ENCODE measurements at regions not wholly inside any gene's neighbourhood (a gene's known extent, or its start where the extent isn't known, plus 50 kb on each side); places are given as distances from the start of the nearest gene placed in this dataset.

GRCh38 chr7:86477343-86477935, 166.3 kb upstream of the GRM3 start:
- Histone ChIP-seq H3K4me1 (ENCODE audit: insufficient read depth, low read length) (no peaks in the 10 kb centered on the region), H3K9me3 (ENCODE audit: low read length) (no peaks in the 10 kb centered on the region), H3K4me3 (ENCODE audit: low read length) (no peak overlapping the region), H3K36me3 (ENCODE audit: insufficient read depth, low read length) (no peaks in the 10 kb centered on the region), H3K27me3 (ENCODE audit: insufficient read depth, low read length, poor library complexity, severe bottlenecking) (no peaks in the 10 kb centered on the region), H3K27ac (ENCODE audit: low read depth, low read length) (no peak overlapping the region)
- no peak overlapping the region for H3K27ac Mint-ChIP-seq
- no peak overlapping the region for H3K4me3 Mint-ChIP-seq
- H3K36me3 Mint-ChIP-seq, result no peaks in the 10 kb centered on the region
- CTCF ChIA-PET, result no interaction called here
- no peak for DNase-seq
- peaks cover 0 to 7% (median 2%) of the 10 kb centered on the region in 5 donors for H3K9me3 Mint-ChIP-seq
- POLR2A ChIA-PET, result no interaction called here
- no peaks in the 10 kb centered on the region for H3K27me3 Mint-ChIP-seq
- no peaks in the 10 kb centered on the region for H3K4me1 Mint-ChIP-seq

GRCh38 chr7:86470763-86471162, 172.9 kb upstream of the GRM3 start:
- DNase-seq, result no peak
- no peak overlapping the region for H3K4me3 ChIP-seq (ENCODE audit: low read length)
- no peaks in the 10 kb centered on the region for H3K4me1 ChIP-seq (ENCODE audit: insufficient read depth, low read length)
- Mint-ChIP-seq H3K9me3 (peaks cover 0 to 7% (median 0%) of the 10 kb centered on the region in 5 donors), H3K4me3 (no peak overlapping the region), H3K27me3 (no peaks in the 10 kb centered on the region), H3K27ac (no peak overlapping the region), H3K36me3 (no peaks in the 10 kb centered on the region), H3K4me1 (no peaks in the 10 kb centered on the region)
- H3K36me3 ChIP-seq (ENCODE audit: insufficient read depth, low read length), result no peaks in the 10 kb centered on the region
- no peaks in the 10 kb centered on the region for H3K9me3 ChIP-seq (ENCODE audit: low read length)
- H3K27me3 ChIP-seq (ENCODE audit: insufficient read depth, low read length, poor library complexity, severe bottlenecking), result no peaks in the 10 kb centered on the region
- CTCF ChIA-PET, result interaction anchor here (1.4 kb wide), 1 partner anchor 18 kb away, joined by 4 read pairs; no protein-coding TSS in a partner anchor
- POLR2A ChIA-PET, result no interaction called here
- no peak overlapping the region for H3K27ac ChIP-seq (ENCODE audit: low read depth, low read length)

GRCh38 chr7:86469680-86470295, 173.9 kb upstream of the GRM3 start:
- Mint-ChIP-seq H3K36me3 (no peaks in the 10 kb centered on the region), H3K4me1 (no peaks in the 10 kb centered on the region), H3K27ac (no peak overlapping the region), H3K9me3 (peaks cover 0 to 10% (median 0%) of the 10 kb centered on the region in 5 donors), H3K4me3 (no peak overlapping the region), H3K27me3 (no peaks in the 10 kb centered on the region)
- Histone ChIP-seq H3K27me3 (ENCODE audit: insufficient read depth, low read length, poor library complexity, severe bottlenecking) (no peaks in the 10 kb centered on the region), H3K27ac (ENCODE audit: low read depth, low read length) (no peak overlapping the region), H3K4me3 (ENCODE audit: low read length) (no peak overlapping the region), H3K9me3 (ENCODE audit: low read length) (no peaks in the 10 kb centered on the region), H3K4me1 (ENCODE audit: insufficient read depth, low read length) (no peaks in the 10 kb centered on the region), H3K36me3 (ENCODE audit: insufficient read depth, low read length) (no peaks in the 10 kb centered on the region)
- DNase-seq, result no peak
- POLR2A ChIA-PET, result no interaction called here
- CTCF ChIA-PET, result no interaction called here

GRCh38 chr7:86454753-86455152, 189.0 kb upstream of the GRM3 start:
- POLR2A ChIA-PET, result no interaction called here
- Mint-ChIP-seq H3K4me1 (no peaks in the 10 kb centered on the region), H3K36me3 (no peaks in the 10 kb centered on the region), H3K27ac (no peak overlapping the region), H3K27me3 (no peaks in the 10 kb centered on the region), H3K9me3 (peaks cover 0 to 1% (median 0%) of the 10 kb centered on the region in 5 donors), H3K4me3 (no peak overlapping the region)
- Histone ChIP-seq H3K36me3 (ENCODE audit: insufficient read depth, low read length) (no peaks in the 10 kb centered on the region), H3K4me1 (ENCODE audit: insufficient read depth, low read length) (no peaks in the 10 kb centered on the region), H3K4me3 (ENCODE audit: low read length) (no peak overlapping the region), H3K27me3 (ENCODE audit: insufficient read depth, low read length, poor library complexity, severe bottlenecking) (no peaks in the 10 kb centered on the region), H3K9me3 (ENCODE audit: low read length) (no peaks in the 10 kb centered on the region), H3K27ac (ENCODE audit: low read depth, low read length) (no peak overlapping the region)
- no peak for DNase-seq
- CTCF ChIA-PET, result no interaction called here

- no peak overlapping the region for H3K27ac Mint-ChIP-seq
- Histone ChIP-seq H3K4me3 (ENCODE audit: low read length) (no peak overlapping the region), H3K36me3 (ENCODE audit: insufficient read depth, low read length) (no peaks in the 10 kb centered on the region), H3K27me3 (ENCODE audit: insufficient read depth, low read length, poor library complexity, severe bottlenecking) (no peaks in the 10 kb centered on the region), H3K4me1 (ENCODE audit: insufficient read depth, low read length) (no peaks in the 10 kb centered on the region), H3K27ac (ENCODE audit: low read depth, low read length) (no peak overlapping the region), H3K9me3 (ENCODE audit: low read length) (no peaks in the 10 kb centered on the region)
- no peak overlapping the region for H3K4me3 Mint-ChIP-seq
- H3K36me3 Mint-ChIP-seq, result no peaks in the 10 kb centered on the region
- ChIA-PET POLR2A (no interaction called here), CTCF (interaction anchor here (1.6 kb wide), 1 partner anchor 18 kb away, joined by 4 read pairs; no protein-coding TSS in a partner anchor)
- DNase-seq, result no peak
- H3K4me1 Mint-ChIP-seq, result no peaks in the 10 kb centered on the region
- H3K9me3 Mint-ChIP-seq, result peaks cover 0 to 3% (median 0%) of the 10 kb centered on the region in 5 donors
- no peaks in the 10 kb centered on the region for H3K27me3 Mint-ChIP-seq
Observed at GRCh38 chr7:86453454-86453853, 190.3 kb upstream of the GRM3 start.

DNA sequence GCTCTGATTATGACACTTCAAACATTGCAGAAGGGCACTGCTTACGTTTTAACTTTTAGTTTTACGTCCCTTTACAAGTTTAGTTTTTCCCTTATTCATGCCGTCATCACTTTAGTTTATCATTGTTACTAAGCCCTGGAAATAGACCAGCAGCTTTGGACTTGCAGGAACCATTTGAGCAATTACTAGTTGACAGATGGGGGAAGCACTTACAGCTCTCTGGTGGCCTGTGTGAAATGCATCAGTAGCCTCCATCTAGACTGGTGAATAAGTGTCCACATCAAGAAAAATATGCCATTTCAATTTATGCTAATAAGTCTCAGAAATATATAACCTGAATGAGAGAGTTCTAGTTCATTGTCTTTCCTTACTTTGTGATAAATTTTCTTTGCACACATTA, 194.9 kb upstream of the GRM3 start:
- POLR2A ChIA-PET, result no interaction called here
- Histone ChIP-seq H3K36me3 (ENCODE audit: insufficient read depth, low read length) (no peaks in the 10 kb centered on the region), H3K9me3 (ENCODE audit: low read length) (no peaks in the 10 kb centered on the region), H3K4me1 (ENCODE audit: insufficient read depth, low read length) (no peaks in the 10 kb centered on the region), H3K4me3 (ENCODE audit: low read length) (no peak overlapping the region), H3K27ac (ENCODE audit: low read depth, low read length) (no peak overlapping the region), H3K27me3 (ENCODE audit: insufficient read depth, low read length, poor library complexity, severe bottlenecking) (no peaks in the 10 kb centered on the region)
- Mint-ChIP-seq H3K27ac (no peak overlapping the region), H3K27me3 (no peaks in the 10 kb centered on the region), H3K9me3 (peaks cover 0 to 10% (median 3%) of the 10 kb centered on the region in 5 donors), H3K4me3 (no peak overlapping the region), H3K4me1 (no peaks in the 10 kb centered on the region), H3K36me3 (no peaks in the 10 kb centered on the region)
- DNase-seq, result no peak
- CTCF ChIA-PET, result no interaction called here

DNA sequence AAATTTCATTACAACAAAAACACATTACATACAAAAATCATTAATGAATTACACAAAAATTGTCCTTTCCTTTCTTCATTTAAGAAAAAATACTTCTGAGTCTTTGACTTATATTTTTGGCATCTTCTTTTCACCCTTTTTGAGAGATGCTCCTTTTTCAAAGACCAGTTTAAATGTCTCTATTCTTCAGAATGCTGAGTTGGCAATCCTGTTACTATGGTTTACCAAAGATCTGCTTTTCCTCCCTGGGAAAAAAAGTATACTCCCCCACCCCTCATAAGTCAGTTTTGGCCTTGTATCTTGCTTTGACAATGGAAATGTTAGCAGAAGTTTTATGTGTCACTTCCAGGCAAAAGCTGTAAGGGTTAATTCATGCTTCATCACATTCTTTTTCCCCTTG, 198.4 kb upstream of the GRM3 start:
- H3K9me3 Mint-ChIP-seq, result peaks cover 2 to 10% (median 5%) of the 10 kb centered on the region in 5 donors
- Histone ChIP-seq H3K36me3 (ENCODE audit: insufficient read depth, low read length) (no peaks in the 10 kb centered on the region), H3K9me3 (ENCODE audit: low read length) (no peaks in the 10 kb centered on the region), H3K27ac (ENCODE audit: low read depth, low read length) (no peak overlapping the region), H3K27me3 (ENCODE audit: insufficient read depth, low read length, poor library complexity, severe bottlenecking) (no peaks in the 10 kb centered on the region), H3K4me3 (ENCODE audit: low read length) (no peak overlapping the region), H3K4me1 (ENCODE audit: insufficient read depth, low read length) (no peaks in the 10 kb centered on the region)
- H3K36me3 Mint-ChIP-seq, result no peaks in the 10 kb centered on the region
- CTCF ChIA-PET, result no interaction called here
- no peak overlapping the region for H3K27ac Mint-ChIP-seq
- POLR2A ChIA-PET, result no interaction called here
- no peak for DNase-seq
- H3K27me3 Mint-ChIP-seq, result no peaks in the 10 kb centered on the region
- no peaks in the 10 kb centered on the region for H3K4me1 Mint-ChIP-seq
- H3K4me3 Mint-ChIP-seq, result no peak overlapping the region

GRCh38 chr7:86444245-86444644, 199.5 kb upstream of the GRM3 start:
- ChIA-PET POLR2A (no interaction called here), CTCF (no interaction called here)
- no peak overlapping the region for H3K27ac Mint-ChIP-seq

More at GRCh38 chr7:86444245-86444644, 199.5 kb upstream of the GRM3 start:
- Histone ChIP-seq H3K27ac (ENCODE audit: low read depth, low read length) (no peak overlapping the region), H3K36me3 (ENCODE audit: insufficient read depth, low read length) (no peaks in the 10 kb centered on the region), H3K9me3 (ENCODE audit: low read length) (no peaks in the 10 kb centered on the region), H3K27me3 (ENCODE audit: insufficient read depth, low read length, poor library complexity, severe bottlenecking) (no peaks in the 10 kb centered on the region), H3K4me1 (ENCODE audit: insufficient read depth, low read length) (no peaks in the 10 kb centered on the region), H3K4me3 (ENCODE audit: low read length) (no peak overlapping the region)
- Mint-ChIP-seq H3K36me3 (no peaks in the 10 kb centered on the region), H3K27me3 (no peaks in the 10 kb centered on the region), H3K9me3 (peaks cover 2 to 9% (median 5%) of the 10 kb centered on the region in 5 donors), H3K4me3 (no peak overlapping the region), H3K4me1 (no peaks in the 10 kb centered on the region)
- no peak for DNase-seq
